MG63 (cell line): ENCODE measurements at regions not wholly inside any gene's neighbourhood (a gene's known extent, or its start where the extent isn't known, plus 50 kb on each side); places are given as distances from the start of the nearest gene placed in this dataset.
A peak's percentile ranks its signal among the peaks of the same experiment; 100 is the strongest.
"Not testable (repeated sequence)": the region's sequence is repeated elsewhere in the genome, so short reads cannot be mapped to it uniquely, and the experiment has no call there.

Source experiments
- DNase-seq: peaks from one replicate; pipeline ENCODE4 v3.0.0-alpha.2; 2020
- H3K27me3 ChIP-seq: fragments of 250-450 bp; sonication (Bioruptor Pico); 2 replicates; pipeline ENCODE4 v1.5.1; 2020; ENCODE audit warnings: mild to moderate bottlenecking, moderate library complexity
- H3K36me3 ChIP-seq: fragments of 250-450 bp; sonication (Bioruptor Pico); 2 replicates; pipeline ENCODE4 v1.5.1; 2020; ENCODE audit warnings: mild to moderate bottlenecking, moderate library complexity
- H3K4me3 ChIP-seq: fragments of 250-450 bp; sonication (Bioruptor Pico); 2 replicates; pipeline ENCODE4 v1.5.1; 2020; ENCODE audit warnings: mild to moderate bottlenecking, moderate library complexity
- H3K9me3 ChIP-seq: fragments of 250-450 bp; sonication (Bioruptor Pico); 2 replicates; pipeline ENCODE4 v1.5.1; 2020; ENCODE audit warnings: mild to moderate bottlenecking, moderate library complexity

GRCh38 chr17:22123536-22124281, 431.4 kb downstream of the KCNJ18 start:
- Histone ChIP-seq H3K36me3 (no peaks in the 10 kb centered on the region), H3K4me3 (no peak overlapping the region), H3K9me3 (no peaks in the 10 kb centered on the region), H3K27me3 (no peaks in the 10 kb centered on the region)
- no peak for DNase-seq

GRCh38 chr17:22128171-22128570, 435.8 kb downstream of the KCNJ18 start:
- no peaks in the 10 kb centered on the region for H3K27me3 ChIP-seq
- no peak overlapping the region for H3K4me3 ChIP-seq
- H3K36me3 ChIP-seq = no peaks in the 10 kb centered on the region
- H3K9me3 ChIP-seq = no peaks in the 10 kb centered on the region
- no peak for DNase-seq

DNA sequence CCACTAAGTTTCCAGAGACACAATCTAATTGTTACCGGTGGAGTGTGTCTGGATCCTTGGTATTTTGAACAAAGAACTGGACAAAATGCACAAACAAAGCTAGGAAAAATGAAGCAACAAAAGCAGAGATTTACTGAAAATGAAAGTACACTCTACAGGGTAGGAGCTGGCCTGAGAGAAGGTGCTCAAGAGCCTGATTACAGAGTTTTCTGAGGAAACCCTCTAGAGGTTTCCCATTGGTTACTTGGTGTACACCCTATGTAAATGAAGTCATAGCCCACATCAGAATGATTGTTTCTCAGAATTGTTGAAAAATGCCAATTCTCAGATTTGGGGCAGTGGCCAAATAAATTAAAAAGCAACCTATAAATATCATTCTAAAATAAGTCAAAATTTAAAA, 436.4 kb downstream of the KCNJ18 start:
- Histone ChIP-seq H3K4me3 (no peak overlapping the region), H3K27me3 (no peaks in the 10 kb centered on the region), H3K36me3 (no peaks in the 10 kb centered on the region), H3K9me3 (no peaks in the 10 kb centered on the region)
- no peak for DNase-seq

DNA sequence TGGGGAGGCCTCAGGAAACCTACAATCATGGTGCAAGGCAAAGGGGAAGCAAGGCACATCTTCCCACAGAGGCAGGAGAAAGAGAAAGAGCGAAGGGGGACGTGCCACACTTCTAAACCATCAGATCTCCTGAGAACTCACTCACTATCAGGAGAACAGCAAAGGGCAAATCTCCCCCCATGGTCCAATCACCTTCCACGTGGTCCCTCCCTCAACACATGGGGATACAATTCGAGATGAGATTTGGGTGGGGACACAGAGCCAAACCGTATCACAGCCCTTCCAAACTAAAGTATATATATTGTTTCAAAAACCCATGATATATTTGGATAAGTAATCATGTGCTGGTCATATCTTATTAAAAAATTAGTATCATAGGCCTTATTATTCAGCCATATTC, 437.6 kb downstream of the KCNJ18 start:
- DNase-seq, H3K9me3 ChIP-seq, H3K36me3 ChIP-seq, H3K27me3 ChIP-seq, H3K4me3 ChIP-seq: not testable (repeated sequence)

DNA sequence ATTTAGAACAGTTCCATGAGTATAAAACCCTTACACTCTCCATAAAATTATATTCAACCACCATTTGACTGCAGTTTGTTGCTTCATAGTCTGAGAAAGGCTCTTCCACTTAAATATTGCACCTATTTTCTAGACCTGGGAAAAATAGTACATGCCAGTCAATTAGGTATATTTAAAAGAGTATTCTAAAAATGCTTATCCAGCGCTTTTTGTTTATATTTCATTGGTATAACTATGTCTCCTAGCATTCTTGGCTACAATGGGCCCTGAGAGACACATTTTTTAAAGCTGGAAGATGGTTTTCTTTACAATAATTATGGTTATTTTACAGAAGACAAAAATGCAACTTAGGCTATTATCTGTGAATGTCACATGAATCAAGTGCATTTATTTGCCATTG, 439.4 kb downstream of the KCNJ18 start:
- no peaks in the 10 kb centered on the region for H3K36me3 ChIP-seq
- H3K9me3 ChIP-seq = no peaks in the 10 kb centered on the region
- no peak for DNase-seq
- H3K27me3 ChIP-seq = no peaks in the 10 kb centered on the region
- H3K4me3 ChIP-seq = no peak overlapping the region

DNA sequence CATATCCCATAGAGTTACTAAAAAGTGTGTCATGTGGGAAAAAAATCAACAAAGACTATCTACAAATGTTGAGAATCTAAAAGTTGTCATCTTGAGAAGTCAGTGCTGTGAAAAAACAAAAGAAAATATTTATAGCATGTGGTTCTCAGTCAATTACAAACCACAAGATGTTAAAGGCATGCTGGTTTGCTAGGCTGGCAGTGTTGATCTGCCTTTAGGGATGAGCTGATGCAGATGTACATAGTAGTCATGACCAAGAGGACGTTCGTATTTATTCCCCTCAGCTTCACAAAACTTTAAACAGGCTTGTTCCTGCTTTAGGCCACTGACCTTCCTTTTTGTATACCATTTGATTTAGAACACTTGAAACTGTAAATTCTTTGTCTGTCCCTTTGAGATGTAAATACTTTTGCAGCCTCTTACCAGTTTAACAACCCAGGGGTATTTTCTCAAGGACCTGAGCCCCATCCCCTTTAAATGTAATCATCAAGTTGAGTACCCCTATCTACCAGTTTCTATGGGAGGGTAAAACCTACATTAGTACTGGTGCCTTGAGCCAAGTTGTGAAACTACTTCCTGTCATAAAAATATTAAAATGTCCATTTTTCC, 446.6 kb downstream of the KCNJ18 start:
- Histone ChIP-seq H3K27me3 (no peaks in the 10 kb centered on the region), H3K4me3 (no peak overlapping the region), H3K9me3 (no peaks in the 10 kb centered on the region), H3K36me3 (no peaks in the 10 kb centered on the region)
- DNase-seq = peak; percentile 34

GRCh38 chr17:22142091-22142490, 449.8 kb downstream of the KCNJ18 start:
- no peaks in the 10 kb centered on the region for H3K36me3 ChIP-seq
- no peak overlapping the region for H3K4me3 ChIP-seq
- no peaks in the 10 kb centered on the region for H3K9me3 ChIP-seq
- H3K27me3 ChIP-seq = no peaks in the 10 kb centered on the region
- no peak for DNase-seq

DNA sequence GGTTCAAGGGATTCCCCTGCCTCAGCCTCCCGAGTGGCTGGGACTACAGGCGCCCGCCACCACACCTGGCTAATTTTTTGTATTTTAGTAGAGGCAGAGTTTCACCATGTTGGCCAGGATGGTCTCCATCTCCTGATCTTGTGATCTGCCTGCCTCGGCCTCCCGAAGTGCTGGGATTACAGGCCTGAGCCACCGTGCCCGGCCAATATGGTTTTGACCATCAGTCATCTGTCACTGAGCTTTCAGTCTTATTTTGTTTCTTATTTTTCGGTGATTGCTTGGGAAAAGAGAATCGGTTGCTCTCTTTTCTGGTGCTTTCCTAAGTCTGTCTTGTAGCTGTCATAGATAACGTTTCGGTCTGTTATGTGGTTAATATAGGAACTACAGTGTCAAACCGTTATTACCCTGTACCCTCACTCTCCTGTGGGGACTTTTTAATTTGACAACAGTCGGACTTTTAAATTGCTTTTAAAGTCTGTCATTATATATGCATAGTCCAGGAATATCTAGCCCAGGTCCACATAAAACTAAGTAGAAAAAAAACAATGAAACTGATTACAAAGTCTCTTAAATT, 453.4 kb downstream of the KCNJ18 start:
- Histone ChIP-seq H3K9me3 (no peaks in the 10 kb centered on the region), H3K36me3 (no peaks in the 10 kb centered on the region), H3K4me3 (no peak overlapping the region), H3K27me3 (no peaks in the 10 kb centered on the region)
- DNase-seq = no peak

DNA sequence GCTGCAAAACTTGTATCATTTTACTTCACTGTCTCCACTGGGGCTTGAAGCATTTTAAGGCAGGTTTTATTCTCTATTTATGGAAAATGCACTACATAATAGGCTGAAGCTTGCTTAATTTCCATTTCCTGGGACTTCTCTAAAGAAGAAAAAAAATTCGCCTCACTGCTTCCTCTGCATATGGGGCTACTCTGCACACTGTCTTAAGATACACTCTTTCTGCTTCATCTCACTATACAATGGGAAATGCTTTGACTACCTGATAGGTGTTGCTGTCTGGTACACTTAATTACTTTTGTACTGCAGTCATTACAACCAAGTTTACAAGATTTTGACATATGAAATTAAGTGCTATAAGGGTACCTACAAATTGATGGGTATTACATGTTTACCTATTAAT, 466.0 kb downstream of the KCNJ18 start:
- no peak for DNase-seq
- Histone ChIP-seq H3K4me3 (no peak overlapping the region), H3K27me3 (no peaks in the 10 kb centered on the region), H3K36me3 (no peaks in the 10 kb centered on the region), H3K9me3 (no peaks in the 10 kb centered on the region)

DNA sequence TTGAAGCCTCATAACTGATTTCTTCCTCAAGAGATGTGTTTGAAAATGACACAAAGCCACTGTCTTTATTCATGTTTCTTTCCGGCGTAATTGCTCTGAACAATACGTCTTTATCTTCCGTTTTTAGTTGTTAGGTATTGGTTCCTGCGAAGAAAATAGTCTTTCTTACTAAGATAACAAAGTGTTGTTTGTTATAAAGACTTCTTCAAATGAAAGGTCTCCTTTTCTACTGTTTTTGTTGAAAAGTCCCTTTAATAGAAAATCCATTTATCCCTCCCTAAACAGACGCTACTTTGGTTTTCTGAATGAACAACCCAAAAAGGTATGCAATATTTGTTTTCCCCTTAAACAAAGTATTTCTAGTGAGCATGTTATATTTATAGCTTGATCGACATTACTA, 469.1 kb downstream of the KCNJ18 start:
- Histone ChIP-seq H3K9me3 (no peaks in the 10 kb centered on the region), H3K36me3 (no peaks in the 10 kb centered on the region), H3K4me3 (no peak overlapping the region), H3K27me3 (no peaks in the 10 kb centered on the region)
- DNase-seq = no peak

GRCh38 chr17:22171631-22172030, 479.3 kb downstream of the KCNJ18 start:
- Histone ChIP-seq H3K4me3 (no peak overlapping the region), H3K27me3 (peaks cover 3% of the 10 kb centered on the region), H3K36me3 (no peaks in the 10 kb centered on the region), H3K9me3 (no peaks in the 10 kb centered on the region)
- no peak for DNase-seq

DNA sequence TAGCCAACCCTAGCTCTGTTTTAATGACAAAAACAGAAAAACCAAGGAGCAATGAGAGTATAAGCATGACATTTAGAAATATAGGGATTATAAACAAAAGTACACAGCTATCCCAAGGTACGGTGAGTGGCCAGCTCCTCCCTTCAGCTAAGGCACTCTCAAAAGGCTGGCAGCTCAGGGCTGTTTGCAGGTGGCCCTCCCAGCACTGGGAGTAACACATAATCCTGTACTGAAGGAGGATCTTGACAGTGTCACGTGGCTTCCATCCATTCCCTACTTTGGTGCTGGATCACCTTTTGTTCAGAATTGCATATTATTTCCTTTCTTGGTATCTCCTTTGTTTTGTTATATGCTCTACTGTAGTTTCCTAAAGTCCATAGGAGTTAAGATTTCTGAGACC, 500.8 kb downstream of the KCNJ18 start:
- no peak for DNase-seq
- Histone ChIP-seq H3K27me3 (no peaks in the 10 kb centered on the region), H3K9me3 (no peaks in the 10 kb centered on the region), H3K36me3 (no peaks in the 10 kb centered on the region), H3K4me3 (no peak overlapping the region)

- H3K9me3 ChIP-seq, H3K4me3 ChIP-seq, H3K27me3 ChIP-seq, H3K36me3 ChIP-seq, DNase-seq: not testable (repeated sequence)
Measured at GRCh38 chr17:22200187-22200586, 507.9 kb downstream of the KCNJ18 start.

DNA sequence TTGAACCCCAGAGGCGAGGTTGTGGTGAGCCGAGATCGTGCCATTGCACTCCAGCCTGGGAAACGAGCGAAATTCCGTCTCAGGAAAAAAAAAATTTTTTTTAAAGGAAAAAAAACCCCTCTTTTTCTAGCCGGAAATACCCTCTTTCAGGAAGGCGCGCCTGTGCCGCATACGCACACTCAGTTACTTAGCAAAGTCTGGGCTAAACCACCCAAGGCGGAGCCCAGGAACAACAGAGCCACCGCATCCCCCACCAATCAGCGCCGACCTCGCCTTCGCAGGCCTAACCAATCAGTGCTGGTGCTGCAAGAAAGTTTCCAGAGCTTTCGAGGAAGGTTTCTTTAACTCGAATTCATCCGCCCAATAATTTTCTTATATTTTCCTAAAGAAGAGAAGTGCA, 510.4 kb downstream of the KCNJ18 start:
- no peak overlapping the region for H3K4me3 ChIP-seq
- no peaks in the 10 kb centered on the region for H3K9me3 ChIP-seq
- DNase-seq = no peak
- no peaks in the 10 kb centered on the region for H3K36me3 ChIP-seq
- no peaks in the 10 kb centered on the region for H3K27me3 ChIP-seq

DNA sequence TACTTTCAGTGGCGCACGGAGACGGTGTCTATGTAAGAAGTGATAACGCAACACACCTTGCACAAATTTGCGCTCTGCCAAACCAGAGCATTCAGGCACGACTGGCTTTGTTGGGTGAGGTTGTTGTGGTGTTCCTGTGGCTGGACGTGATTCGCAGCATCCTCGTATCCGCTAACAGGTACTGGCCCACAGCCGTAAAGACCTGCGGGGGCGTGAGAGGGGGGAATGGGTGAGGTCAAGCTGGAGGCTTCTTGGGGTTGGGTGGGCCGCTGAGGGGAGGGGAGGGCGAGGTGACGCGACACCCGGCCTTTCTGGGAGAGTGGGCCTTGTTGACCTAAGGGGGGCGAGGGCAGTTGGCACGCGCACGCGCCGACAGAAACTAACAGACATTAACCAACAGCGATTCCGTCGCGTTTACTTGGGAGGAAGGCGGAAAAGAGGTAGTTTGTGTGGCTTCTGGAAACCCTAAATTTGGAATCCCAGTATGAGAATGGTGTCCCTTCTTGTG, 510.9 kb downstream of the KCNJ18 start:
- Histone ChIP-seq H3K27me3 (no peaks in the 10 kb centered on the region), H3K4me3 (no peak overlapping the region), H3K9me3 (no peaks in the 10 kb centered on the region), H3K36me3 (no peaks in the 10 kb centered on the region)
- DNase-seq = no peak

DNA sequence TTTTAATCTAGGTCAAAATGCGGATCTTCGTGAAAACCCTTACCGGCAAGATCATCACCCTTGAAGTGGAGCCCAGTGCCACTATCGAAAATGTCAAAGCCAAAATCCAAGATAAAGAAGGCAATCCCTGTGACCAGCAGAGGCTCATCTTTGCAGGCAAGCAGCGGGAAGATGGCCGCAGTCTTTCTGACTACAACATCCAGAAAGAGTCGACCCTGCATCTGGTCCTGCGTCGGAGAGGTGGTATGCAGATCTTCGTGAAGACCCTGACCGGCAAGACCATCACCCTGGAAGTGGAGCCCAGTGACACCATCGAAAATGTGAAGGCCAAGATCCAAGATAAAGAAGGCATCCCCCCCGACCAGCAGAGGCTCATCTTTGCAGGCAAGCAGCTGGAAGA, 511.8 kb downstream of the KCNJ18 start:
- DNase-seq, H3K27me3 ChIP-seq, H3K9me3 ChIP-seq, H3K4me3 ChIP-seq, H3K36me3 ChIP-seq: not testable (repeated sequence)

- H3K4me3 ChIP-seq, H3K9me3 ChIP-seq, H3K27me3 ChIP-seq, H3K36me3 ChIP-seq, DNase-seq: not testable (repeated sequence)
Measured at GRCh38 chr17:22210212-22210611, 517.9 kb downstream of the KCNJ18 start.

DNA sequence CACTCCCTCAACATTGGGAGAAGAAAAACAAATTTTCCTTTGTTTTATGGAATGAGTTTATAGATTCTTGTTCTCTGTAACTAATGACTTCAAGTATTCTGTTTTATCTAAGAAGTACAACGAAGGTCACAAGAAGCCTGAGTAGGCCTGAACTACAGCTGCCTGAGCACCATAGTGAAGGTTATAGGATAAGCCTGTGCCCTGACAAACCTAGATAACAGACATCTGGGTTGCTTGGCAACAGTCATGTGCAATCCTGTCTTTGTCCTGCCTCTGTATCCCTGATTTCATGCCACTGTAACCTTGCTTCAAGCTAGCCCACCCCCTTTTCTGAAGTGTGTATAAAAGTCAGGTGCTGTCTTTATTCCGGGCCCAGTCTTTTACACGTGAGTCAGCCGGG, 520.8 kb downstream of the KCNJ18 start:
- H3K36me3 ChIP-seq, H3K9me3 ChIP-seq, H3K27me3 ChIP-seq, DNase-seq, H3K4me3 ChIP-seq: not testable (repeated sequence)
